IPS-20b (cell line): ENCODE measurements at regions not wholly inside any gene's neighbourhood (a gene's known extent, or its start where the extent isn't known, plus 50 kb on each side); places are given as distances from the start of the nearest gene placed in this dataset.

Experiments
- H3K27ac ChIP-seq: one replicate; pipeline ENCODE4 v1.5.1; 2013; ENCODE audit warnings: low read length
- H3K27me3 ChIP-seq: 2 replicates; pipeline ENCODE4 v1.6.1; 2013; ENCODE audit warnings: mild to moderate bottlenecking, low read length, inconsistent platforms; ENCODE audit not compliant: insufficient read depth
- H3K36me3 ChIP-seq: 2 replicates; pipeline ENCODE4 v1.6.1; 2013; ENCODE audit warnings: low read depth, mild to moderate bottlenecking, inconsistent platforms, low read length, moderate library complexity; ENCODE audit not compliant: insufficient read depth
- H3K4me1 ChIP-seq: 2 replicates; pipeline ENCODE4 v1.6.1; 2013; ENCODE audit warnings: mild to moderate bottlenecking, control low read depth, inconsistent platforms, low read length, moderate library complexity; ENCODE audit not compliant: insufficient read depth
- H3K4me3 ChIP-seq: 2 replicates; pipeline ENCODE4 v1.5.1; 2013; ENCODE audit warnings: mild to moderate bottlenecking, low read length, inconsistent platforms
- H3K9ac ChIP-seq: 2 replicates; pipeline ENCODE4 v1.6.1; 2013; ENCODE audit warnings: low read depth, mild to moderate bottlenecking, inconsistent platforms, low read length, moderate library complexity
- H3K9me3 ChIP-seq: 2 replicates; pipeline ENCODE4 v1.6.1; 2013; ENCODE audit warnings: mild to moderate bottlenecking, low read depth, low read length, inconsistent platforms; ENCODE audit not compliant: insufficient read depth

DNA sequence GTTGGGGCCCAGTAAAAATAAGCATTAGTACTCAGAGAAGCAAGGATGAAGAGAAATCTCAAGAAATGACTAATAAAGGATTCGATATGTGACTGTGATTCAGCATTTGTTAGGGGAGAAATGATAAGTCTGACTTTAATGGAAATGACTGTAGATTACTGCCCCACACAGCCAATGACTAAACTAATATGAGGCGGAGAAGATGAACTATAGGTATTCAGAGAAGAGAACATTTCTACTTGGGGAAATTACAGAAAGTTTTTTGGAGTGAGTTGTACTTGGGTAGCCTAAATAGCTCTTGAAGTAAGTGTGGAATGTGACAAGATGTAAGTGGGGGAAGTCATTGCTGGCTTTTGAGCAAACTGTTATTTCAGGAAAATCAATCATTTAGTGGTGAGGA, 380.0 kb downstream of the PDCD6IP start:
- no peaks in the 10 kb centered on the region for H3K36me3 ChIP-seq
- no peak overlapping the region for H3K27ac ChIP-seq
- no peak overlapping the region for H3K4me3 ChIP-seq
- no peaks in the 10 kb centered on the region for H3K27me3 ChIP-seq
- peaks cover 6% of the 10 kb centered on the region; the same call in 1 of the 2 replicates for H3K4me1 ChIP-seq
- H3K9me3 ChIP-seq: no peaks in the 10 kb centered on the region
- no peak overlapping the region for H3K9ac ChIP-seq

DNA sequence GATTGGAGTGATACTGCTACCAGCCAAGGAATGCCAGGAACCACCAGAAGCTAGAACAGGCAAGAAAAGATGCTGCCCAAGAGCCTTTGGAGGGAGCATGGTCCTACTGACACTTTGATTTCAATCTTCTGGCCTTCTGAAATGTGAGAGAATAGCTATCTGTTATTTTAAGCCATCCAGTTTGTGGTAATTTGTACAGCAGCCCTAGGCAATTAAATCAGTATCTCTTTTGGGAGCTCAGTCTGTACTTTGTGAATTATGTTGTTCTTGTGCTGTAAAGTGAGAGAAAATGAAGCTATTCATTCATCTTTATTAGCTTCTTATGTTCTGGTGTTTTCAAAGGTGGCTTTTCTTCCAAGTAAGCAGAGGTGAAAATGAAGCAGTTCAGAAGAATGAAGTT, 381.3 kb downstream of the PDCD6IP start:
- Histone ChIP-seq H3K27ac (no peak overlapping the region), H3K9me3 (no peaks in the 10 kb centered on the region), H3K4me1 (peaks cover 13% of the 10 kb centered on the region; the same call in 1 of the 2 replicates), H3K9ac (no peak overlapping the region), H3K36me3 (no peaks in the 10 kb centered on the region), H3K4me3 (no peak overlapping the region), H3K27me3 (no peaks in the 10 kb centered on the region)

DNA sequence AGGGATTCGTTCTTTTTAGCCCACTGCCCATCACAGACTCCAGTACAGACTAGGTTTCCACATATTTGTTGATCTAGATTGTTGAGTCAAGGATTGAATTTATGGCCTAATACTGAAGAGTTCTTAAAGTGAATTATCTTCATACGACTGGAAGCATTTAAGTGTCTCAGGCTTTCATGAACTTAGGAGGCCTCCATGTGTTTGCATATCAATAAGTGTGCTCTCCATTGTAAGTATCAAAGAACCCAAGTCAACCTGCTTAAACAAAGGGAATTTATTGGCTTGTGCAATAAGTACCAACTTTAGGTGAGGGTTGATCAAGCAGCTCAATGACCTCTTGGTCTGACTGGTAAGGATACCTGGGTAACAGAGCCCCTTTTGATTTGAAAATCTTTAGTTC, 382.1 kb downstream of the PDCD6IP start:
- Histone ChIP-seq H3K9ac (no peak overlapping the region), H3K36me3 (no peaks in the 10 kb centered on the region), H3K27me3 (no peaks in the 10 kb centered on the region), H3K9me3 (no peaks in the 10 kb centered on the region), H3K4me1 (peaks cover 10% of the 10 kb centered on the region; the same call in 1 of the 2 replicates), H3K4me3 (no peak overlapping the region), H3K27ac (no peak overlapping the region)

DNA sequence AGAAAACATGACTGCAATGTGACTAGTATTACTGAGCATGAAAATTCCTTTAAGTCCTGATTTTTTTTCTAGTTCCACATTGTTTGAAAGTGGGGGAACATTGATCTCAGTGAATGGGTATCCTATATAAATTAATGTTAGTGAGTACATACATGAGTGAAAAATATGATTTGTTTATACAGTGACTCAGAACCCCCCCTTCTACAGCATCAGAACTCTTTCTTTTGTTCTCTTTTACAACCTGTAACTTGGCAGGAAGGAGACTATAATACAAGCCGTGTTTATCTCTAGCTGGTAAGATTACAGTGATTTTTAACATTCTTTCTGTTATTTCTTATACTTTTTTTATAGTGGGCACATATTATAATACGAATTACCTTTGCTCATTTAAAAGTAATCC, 384.7 kb downstream of the PDCD6IP start:
- no peak overlapping the region for H3K27ac ChIP-seq
- no peak overlapping the region for H3K4me3 ChIP-seq
- H3K36me3 ChIP-seq: no peaks in the 10 kb centered on the region
- no peak overlapping the region for H3K9ac ChIP-seq
- no peaks in the 10 kb centered on the region for H3K27me3 ChIP-seq
- peaks cover 7% of the 10 kb centered on the region; the same call in 1 of the 2 replicates for H3K4me1 ChIP-seq
- no peaks in the 10 kb centered on the region for H3K9me3 ChIP-seq

DNA sequence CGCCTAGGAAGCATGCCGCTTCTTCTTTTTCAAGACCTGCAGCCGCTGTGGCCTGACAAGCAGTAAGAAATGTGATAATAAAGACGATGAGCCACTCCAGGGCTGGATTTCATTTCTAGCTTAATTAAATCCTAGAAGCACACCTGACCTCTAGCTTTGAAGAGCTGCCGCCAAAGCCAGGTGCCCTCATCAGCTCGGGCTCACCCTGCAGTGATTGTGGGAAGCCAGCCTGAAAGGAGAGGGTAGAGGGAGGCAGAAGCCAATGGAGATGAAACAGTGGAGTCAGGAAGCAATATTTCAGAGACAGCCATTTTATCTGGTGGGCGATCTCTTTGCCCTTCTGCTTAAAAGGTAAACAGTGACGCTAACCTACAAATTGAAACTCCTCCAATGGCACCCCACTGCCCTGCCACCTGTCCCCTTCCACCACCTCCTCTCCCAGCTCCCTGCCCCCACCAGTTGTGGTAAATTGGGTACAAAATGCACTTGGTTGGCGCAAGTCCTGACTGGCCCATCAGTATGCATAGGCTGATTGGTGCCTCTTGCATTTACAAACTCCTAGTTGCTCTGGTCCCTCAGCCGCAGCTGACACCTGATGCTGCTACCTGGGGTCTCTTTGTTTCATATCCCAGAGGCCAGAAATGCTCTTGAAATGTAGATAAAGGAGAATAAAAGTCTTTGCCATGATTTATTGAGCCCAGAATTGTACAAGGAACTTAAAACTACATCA, 385.3 kb downstream of the PDCD6IP start:
- no peak overlapping the region for H3K9ac ChIP-seq
- peaks cover 7% of the 10 kb centered on the region; the same call in 1 of the 2 replicates for H3K4me1 ChIP-seq
- H3K27ac ChIP-seq: no peak overlapping the region
- no peaks in the 10 kb centered on the region for H3K36me3 ChIP-seq
- H3K4me3 ChIP-seq: no peak overlapping the region
- no peaks in the 10 kb centered on the region for H3K27me3 ChIP-seq
- H3K9me3 ChIP-seq: no peaks in the 10 kb centered on the region

DNA sequence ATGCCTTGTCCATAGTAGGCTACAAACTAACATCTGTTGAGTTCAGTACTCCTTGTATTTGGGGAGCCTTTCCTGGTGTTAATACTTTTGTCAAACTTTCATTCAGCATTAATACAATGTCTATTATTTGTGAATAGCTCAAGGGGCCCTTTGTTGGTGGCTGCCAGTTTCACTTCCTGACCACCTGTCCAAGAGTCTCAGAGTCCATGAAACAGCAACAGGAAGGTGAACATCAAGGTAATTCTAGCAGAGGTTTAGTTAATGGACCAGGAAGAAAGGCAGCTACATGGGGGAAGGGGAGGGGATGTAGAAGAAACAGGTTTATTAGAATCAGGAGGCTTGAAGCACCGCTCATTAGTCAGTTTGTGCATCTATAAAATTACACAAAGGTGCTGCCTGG, 386.9 kb downstream of the PDCD6IP start:
- H3K4me3 ChIP-seq: no peak overlapping the region
- H3K27me3 ChIP-seq: no peaks in the 10 kb centered on the region
- H3K36me3 ChIP-seq: no peaks in the 10 kb centered on the region
- H3K27ac ChIP-seq: no peak overlapping the region
- H3K9ac ChIP-seq: no peak overlapping the region
- peaks cover 7% of the 10 kb centered on the region; the same call in 1 of the 2 replicates for H3K4me1 ChIP-seq
- no peaks in the 10 kb centered on the region for H3K9me3 ChIP-seq

DNA sequence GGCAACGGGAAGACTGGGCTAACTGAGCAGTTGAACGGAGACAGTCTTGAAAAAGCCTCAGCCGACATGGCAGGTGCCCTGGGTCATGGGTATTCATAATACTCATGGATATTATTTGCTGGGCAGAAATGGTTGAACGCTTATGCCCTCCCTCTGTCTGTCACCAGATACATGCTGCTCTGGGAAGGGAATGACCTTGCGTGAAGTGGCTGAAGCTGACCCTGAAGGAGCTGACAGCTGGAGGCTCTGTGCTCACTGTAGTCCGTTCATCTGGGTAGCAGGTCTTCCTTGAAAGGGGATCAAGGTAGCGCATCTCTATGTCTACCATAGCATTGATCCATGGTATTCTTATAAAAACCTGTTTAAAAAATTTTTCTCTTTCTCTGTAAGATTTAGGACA, 390.7 kb downstream of the PDCD6IP start:
- H3K27me3 ChIP-seq: no peaks in the 10 kb centered on the region
- H3K4me1 ChIP-seq: peaks cover under 1% of the 10 kb centered on the region; the same call in 1 of the 2 replicates
- no peaks in the 10 kb centered on the region for H3K9me3 ChIP-seq
- no peak overlapping the region for H3K9ac ChIP-seq
- H3K36me3 ChIP-seq: no peaks in the 10 kb centered on the region
- no peak overlapping the region for H3K4me3 ChIP-seq
- H3K27ac ChIP-seq: no peak overlapping the region

DNA sequence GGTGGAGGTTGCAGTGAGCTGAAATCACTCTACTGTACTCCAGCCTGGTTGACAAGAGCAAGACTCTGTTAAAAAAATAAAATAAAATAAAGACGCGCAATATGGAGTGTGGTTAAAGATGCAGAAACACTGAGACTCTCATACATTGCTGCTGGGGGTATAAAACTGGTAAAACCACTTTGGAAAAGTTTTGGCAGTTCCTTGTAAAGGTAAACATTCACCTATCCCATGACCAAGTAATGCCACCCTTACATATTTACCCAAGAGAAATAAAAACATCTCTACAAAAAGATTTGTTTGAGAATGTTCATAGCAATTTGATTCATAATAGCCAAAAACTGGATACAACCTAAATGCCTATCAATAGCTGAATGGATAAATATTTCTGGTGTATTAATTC, 398.5 kb downstream of the PDCD6IP start:
- no peak overlapping the region for H3K27ac ChIP-seq
- no peak overlapping the region for H3K9ac ChIP-seq
- H3K27me3 ChIP-seq: no peaks in the 10 kb centered on the region
- H3K9me3 ChIP-seq: no peaks in the 10 kb centered on the region
- H3K4me3 ChIP-seq: no peak overlapping the region
- no peaks in the 10 kb centered on the region for H3K4me1 ChIP-seq
- H3K36me3 ChIP-seq: no peaks in the 10 kb centered on the region

DNA sequence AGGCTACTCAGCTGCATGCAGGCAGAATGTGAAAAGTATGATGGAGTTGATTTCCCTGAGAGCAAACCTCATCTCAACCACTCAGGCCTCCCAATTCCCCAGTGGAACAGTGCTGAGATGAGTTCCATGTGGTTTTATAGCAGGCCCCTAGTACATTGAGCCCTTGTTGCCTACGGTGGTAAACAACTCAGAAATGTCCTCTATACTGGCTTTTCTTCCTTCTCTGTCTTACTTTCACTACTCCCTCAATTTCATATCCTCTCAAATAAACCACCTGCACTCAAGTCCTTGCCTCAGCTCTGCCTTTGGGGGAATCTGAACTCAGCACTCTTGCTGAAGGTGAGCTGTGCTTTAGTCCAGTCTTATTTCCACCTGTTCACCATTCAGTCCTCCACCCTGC, 399.9 kb downstream of the PDCD6IP start:
- no peak overlapping the region for H3K27ac ChIP-seq
- no peak overlapping the region for H3K4me3 ChIP-seq
- no peaks in the 10 kb centered on the region for H3K9me3 ChIP-seq
- H3K36me3 ChIP-seq: no peaks in the 10 kb centered on the region
- H3K4me1 ChIP-seq: no peaks in the 10 kb centered on the region
- H3K9ac ChIP-seq: no peak overlapping the region
- H3K27me3 ChIP-seq: no peaks in the 10 kb centered on the region

DNA sequence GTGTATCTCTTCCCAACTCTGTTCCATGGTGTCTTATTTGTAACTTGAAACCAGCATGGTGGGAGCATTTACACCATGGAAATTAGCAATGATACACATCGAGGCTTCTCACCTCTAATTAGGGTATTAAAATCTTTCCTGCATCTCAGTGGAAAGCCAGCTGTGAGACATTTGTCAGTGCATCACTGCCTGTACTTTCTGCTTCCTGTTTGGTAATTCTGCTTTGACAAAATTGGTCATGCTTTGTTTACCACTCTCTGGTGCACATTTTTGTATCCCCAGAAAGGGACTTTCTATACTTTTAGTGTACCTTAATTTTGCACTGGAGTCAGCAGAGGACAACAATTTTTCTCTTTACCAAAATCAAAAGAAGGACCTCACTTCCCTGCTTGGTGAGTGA, 402.1 kb downstream of the PDCD6IP start:
- H3K36me3 ChIP-seq: no peaks in the 10 kb centered on the region
- no peak overlapping the region for H3K4me3 ChIP-seq
- H3K27me3 ChIP-seq: no peaks in the 10 kb centered on the region
- no peaks in the 10 kb centered on the region for H3K4me1 ChIP-seq
- H3K9me3 ChIP-seq: no peaks in the 10 kb centered on the region
- H3K9ac ChIP-seq: no peak overlapping the region
- no peak overlapping the region for H3K27ac ChIP-seq

DNA sequence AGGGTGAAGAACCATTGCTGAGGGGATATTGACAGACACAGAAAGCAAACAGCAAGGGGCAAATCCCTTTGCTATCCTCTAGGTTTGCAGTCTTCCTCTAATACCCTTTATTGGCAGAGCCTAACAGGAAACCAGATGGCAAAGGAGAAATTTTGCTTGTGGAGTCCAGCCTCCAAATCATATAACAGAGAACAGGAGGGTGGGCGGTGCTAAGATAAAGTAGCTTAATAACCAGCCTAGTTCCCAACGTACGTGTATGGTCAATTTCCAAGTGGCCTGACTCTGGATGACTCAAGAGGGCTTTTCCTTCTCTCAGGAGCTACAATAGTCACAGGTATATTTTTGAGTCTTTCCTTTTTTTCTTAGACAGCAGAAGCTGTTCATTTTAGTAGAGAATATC, 404.5 kb downstream of the PDCD6IP start:
- H3K9me3 ChIP-seq: no peaks in the 10 kb centered on the region
- H3K9ac ChIP-seq: no peak overlapping the region
- no peaks in the 10 kb centered on the region for H3K4me1 ChIP-seq
- H3K36me3 ChIP-seq: no peaks in the 10 kb centered on the region
- H3K27ac ChIP-seq: no peak overlapping the region
- no peaks in the 10 kb centered on the region for H3K27me3 ChIP-seq
- no peak overlapping the region for H3K4me3 ChIP-seq

DNA sequence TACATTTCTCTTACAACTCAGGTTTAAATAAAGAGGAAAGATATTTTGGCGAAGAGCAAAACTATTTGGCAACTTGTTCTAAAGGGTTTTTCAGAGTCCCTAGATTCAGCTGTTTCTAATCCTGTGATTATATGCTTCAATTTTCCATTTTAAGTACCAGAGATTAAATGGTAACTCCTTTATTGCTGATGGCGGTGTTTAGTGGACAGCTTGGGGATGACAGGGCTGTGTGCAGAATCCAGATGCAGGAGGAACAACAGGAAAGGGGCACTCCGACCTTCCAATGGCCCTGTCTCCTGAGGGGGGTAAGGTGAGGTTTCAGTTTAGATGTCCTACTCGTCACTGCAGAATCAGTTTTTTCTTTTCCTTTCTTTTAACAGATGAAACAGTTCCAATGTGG, 405.0 kb downstream of the PDCD6IP start:
- no peak overlapping the region for H3K4me3 ChIP-seq
- no peaks in the 10 kb centered on the region for H3K36me3 ChIP-seq
- no peaks in the 10 kb centered on the region for H3K9me3 ChIP-seq
- H3K27ac ChIP-seq: no peak overlapping the region
- no peaks in the 10 kb centered on the region for H3K27me3 ChIP-seq
- H3K4me1 ChIP-seq: no peaks in the 10 kb centered on the region
- no peak overlapping the region for H3K9ac ChIP-seq
